GM12878 (cell line): ENCODE measurements at regions not wholly inside any gene's neighbourhood (a gene's known extent, or its start where the extent isn't known, plus 50 kb on each side); places are given as distances from the start of the nearest gene placed in this dataset.
A peak's percentile ranks its signal among the peaks of the same experiment; 100 is the strongest.

ENCODE experiments used
- ATAC-seq: fragments of 200-7000 bp; cut with Tn5 transposase; 3 replicates; pipeline ENCODE4 v1.9.1; 2020; ENCODE audit warnings: mild to moderate bottlenecking, moderate library complexity
- BruUV-seq: library from RNA; stranded (reverse); fragments of 400-500 nt; replicated peaks from 2 replicates; lab custom pipeline; 2021; lab: Mats Ljungman, UMichigan
- CTCF ChIA-PET: fragments of 300-600 bp; sonication (Branson Sonifier 250); formaldehyde crosslinking; extraction: SDS; loops from one replicate; lab custom pipeline; 2021; ENCODE audit warnings: inconsistent platforms; lab: Yijun Ruan, JAX
- POLR2A ChIA-PET: fragments of 350-600 bp; formaldehyde crosslinking; extraction: SDS; loops from one replicate; lab custom pipeline; 2021; ENCODE audit warnings: inconsistent platforms; lab: Charles Lee
- RAD21 ChIA-PET: fragments of 300-600 bp; sonication (Branson Sonifier 250); formaldehyde crosslinking; loops from one replicate; lab custom pipeline; 2023; ENCODE audit warnings: antibody characterized with exemption; ENCODE audit not compliant: unreplicated experiment; lab: Charles Lee
- SMC1A ChIA-PET: fragments of 300-600 bp; sonication (Branson Sonifier 250); formaldehyde crosslinking; loops from one replicate; lab custom pipeline; 2023; ENCODE audit not compliant: unreplicated experiment, uncharacterized antibody; lab: Charles Lee
- DNase-seq: peaks from one replicate; pipeline ENCODE4 v3.0.0-alpha.2; 2011; ENCODE audit warnings: low read depth, low spot score
- FAIRE-seq: peaks from 3 replicates; lab custom pipeline; 2011; peaks lifted over from hg19 to GRCh38; lab: Jason Lieb, UNC
- H2AFZ ChIP-seq: 2 replicates; pipeline ENCODE4 v1.6.0; 2011; ENCODE audit warnings: low read depth, low read length, control low read depth; ENCODE audit not compliant: control insufficient read depth
- H3K27ac ChIP-seq: 2 replicates; pipeline ENCODE4 v1.5.1; 2011; ENCODE audit warnings: control low read depth; ENCODE audit not compliant: control insufficient read depth, insufficient read depth
- H3K27me3 ChIP-seq, 2 experiments: replicated peaks in 1 of 2; 2 replicates each; pipeline versions ENCODE4 v1.6.0 to v1.6.1; 2011; ENCODE audit warnings: low read length in 1 of 2; ENCODE audit not compliant: control insufficient read depth in 2 of 2, insufficient read depth in 2 of 2
- H3K36me3 ChIP-seq, 2 experiments: 2 replicates each; pipeline ENCODE4 v1.5.1; 2011; ENCODE audit warnings: low read length in 1 of 2; ENCODE audit not compliant: control insufficient read depth in 2 of 2, insufficient read depth in 2 of 2
- H3K4me1 ChIP-seq: 2 replicates; pipeline ENCODE4 v1.6.1; 2011; ENCODE audit warnings: mild to moderate bottlenecking, low read length, moderate library complexity, mixed read lengths; ENCODE audit not compliant: control insufficient read depth, insufficient read depth
- H3K4me2 ChIP-seq: 2 replicates; pipeline ENCODE4 v1.6.0; 2011; ENCODE audit warnings: control low read depth; ENCODE audit not compliant: control insufficient read depth, insufficient read depth
- H3K4me3 ChIP-seq: fragments of 200-600 bp; sonication (generic); 2 replicates; pipeline ENCODE4 v1.5.1; 2016
- H3K79me2 ChIP-seq: 2 replicates; pipeline ENCODE4 v1.6.0; 2011; ENCODE audit warnings: low read length; ENCODE audit not compliant: control insufficient read depth, insufficient read depth
- H3K9ac ChIP-seq: 2 replicates; pipeline ENCODE4 v1.8.0; 2011; ENCODE audit warnings: low read length, control low read depth, mixed read lengths; ENCODE audit not compliant: control insufficient read depth, insufficient read depth
- H3K9me3 ChIP-seq: replicated peaks from 3 replicates; pipeline ENCODE4 v1.5.1; 2011; ENCODE audit warnings: mild to moderate bottlenecking, low read length; ENCODE audit not compliant: control insufficient read depth, insufficient read depth
- H4K20me1 ChIP-seq: 2 replicates; pipeline ENCODE4 v1.6.0; 2011; ENCODE audit not compliant: control insufficient read depth, insufficient read depth
- ATF2 ChIP-seq: IDR thresholded peaks from 2 replicates; pipeline ENCODE4 v1.6.1; 2012; ENCODE audit warnings: low read length, inconsistent platforms
- CHD1 ChIP-seq: IDR thresholded peaks from 2 replicates; pipeline ENCODE4 v1.6.1; 2012; ENCODE audit warnings: low read depth, low read length, improper control_type of control experiment
- CREB1 ChIP-seq: IDR thresholded peaks from 2 replicates; pipeline ENCODE4 v1.6.1; 2012; ENCODE audit warnings: low read depth, mild to moderate bottlenecking, inconsistent platforms
- CREM ChIP-seq: IDR thresholded peaks from 2 replicates; pipeline ENCODE4 v1.6.1; 2014; ENCODE audit warnings: antibody characterized with exemption, low read depth
- FOXM1 ChIP-seq: IDR thresholded peaks from 2 replicates; pipeline ENCODE4 v1.6.1; 2012; ENCODE audit warnings: low read depth, mild to moderate bottlenecking, inconsistent platforms, low read length, moderate library complexity
- IKZF1 ChIP-seq: fragments of 450-650 bp; conservative IDR thresholded peaks from 2 replicates; pipeline ENCODE4 v1.6.1; 2017; ENCODE audit warnings: antibody characterized with exemption, mild to moderate bottlenecking
- IRF3 ChIP-seq: fragments of 450-650 bp; IDR thresholded peaks from 2 replicates; pipeline ENCODE4 v1.6.1; 2014; ENCODE audit warnings: mild to moderate bottlenecking
- MYB ChIP-seq: fragments of 150-350 bp; IDR thresholded peaks from 2 replicates; pipeline ENCODE4 v1.6.1; 2014; ENCODE audit warnings: mild to moderate bottlenecking, low read depth, low read length, borderline replicate concordance
- NR2C1 ChIP-seq: fragments of 450-650 bp; IDR thresholded peaks from 2 replicates; pipeline ENCODE4 v1.6.1; 2017; ENCODE audit warnings: antibody characterized with exemption, mild to moderate bottlenecking, moderate library complexity
- PAX8 ChIP-seq: fragments of 450-650 bp; IDR thresholded peaks from 2 replicates; pipeline ENCODE4 v1.6.1; 2017; ENCODE audit warnings: mild to moderate bottlenecking, moderate library complexity
- RAD21 ChIP-seq: IDR thresholded peaks from 2 replicates; pipeline ENCODE4 v1.6.1; 2011; ENCODE audit warnings: mild to moderate bottlenecking, low read depth, low read length, moderate library complexity; ENCODE audit not compliant: insufficient read depth
- SIN3A ChIP-seq: IDR thresholded peaks from 2 replicates; pipeline ENCODE4 v1.6.1; 2012; ENCODE audit warnings: low read depth, low read length, improper control_type of control experiment
- SMARCA5 ChIP-seq: fragments of 450-650 bp; IDR thresholded peaks from 2 replicates; pipeline ENCODE4 v1.6.1; 2017; ENCODE audit warnings: mild to moderate bottlenecking
- SP1 ChIP-seq: IDR thresholded peaks from one replicate; pipeline ENCODE4 v1.6.1; 2011; ENCODE audit warnings: low read depth, low read length
- TAF1 ChIP-seq: IDR thresholded peaks from 2 replicates; pipeline ENCODE4 v1.6.1; 2011; ENCODE audit warnings: mild to moderate bottlenecking, low read depth, low read length, borderline replicate concordance
- TCF3 ChIP-seq: IDR thresholded peaks from 2 replicates; pipeline ENCODE4 v1.6.1; 2012; ENCODE audit warnings: low read depth, mild to moderate bottlenecking, low read length, borderline replicate concordance; ENCODE audit not compliant: insufficient read depth
- WGBS: methylation state at CpG from one replicate; pipeline ENCODE4 v1.1.6; 2016; ENCODE audit warnings: low lambda C conversion rate; ENCODE audit not compliant: insufficient replicate concordance, insufficient coverage; ENCODE audit errors: missing lambda C conversion rate; 5-methylcytosine and 5-hydroxymethylcytosine counted together
- in situ Hi-C: fragments of 300-500 bp; cut with MboI; formaldehyde crosslinking; loops from 9 replicates; pipeline ENCODE4 v1.14.3; 2018; ENCODE audit warnings: mixed read lengths
- intact Hi-C: fragments of 100-400 bp; cut with micrococcal nuclease; formaldehyde crosslinking; loops from one replicate; pipeline ENCODE4 v1.14.2; 2022; ENCODE audit not compliant: unreplicated experiment
- TF ChIP-seq, protein P1 (sequence below): fragments of 450-650 bp; IDR thresholded peaks from 2 replicates; pipeline ENCODE4 v1.6.1; 2017; ENCODE audit warnings: mild to moderate bottlenecking
- TF ChIP-seq, protein P2 (sequence below): IDR thresholded peaks from 2 replicates; pipeline ENCODE4 v1.6.1; 2011; ENCODE audit warnings: low read depth, low read length, improper control_type of control experiment, borderline replicate concordance

DNA sequence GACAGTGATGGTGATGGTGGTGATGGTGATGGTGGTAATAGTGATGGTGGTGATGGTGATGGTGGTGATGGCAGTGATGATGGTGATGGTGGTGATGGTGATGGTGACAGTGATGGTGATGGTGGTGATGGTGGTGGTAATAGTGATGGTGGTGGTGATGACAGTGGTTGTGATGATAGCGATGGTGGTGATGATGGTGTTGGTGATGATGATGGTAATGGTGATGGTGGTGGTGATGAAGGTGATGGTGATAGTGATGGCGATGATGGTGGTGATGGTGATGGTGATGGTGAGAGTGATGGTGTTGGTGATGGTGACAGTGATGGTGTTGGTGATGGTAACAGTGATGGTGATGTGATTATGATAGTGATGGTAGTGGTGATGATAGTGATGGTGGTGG is 94.3 kb downstream of the ASB1 start:
- no peaks in the 10 kb centered on the region for H3K79me2 ChIP-seq
- no peaks in the 10 kb centered on the region for H3K4me1 ChIP-seq
- POLR2A ChIA-PET = no interaction called here
- ATAC-seq (no peak), DNase-seq (no peak), FAIRE-seq (peak; percentile 23)
- H3K9me3 ChIP-seq = no peaks in the 10 kb centered on the region; the same call in 1 of the 3 replicates
- CTCF ChIA-PET = no interaction called here
- H3K9ac ChIP-seq = no peak overlapping the region
- WGBS = 93% methylated on average over 2 of the region's 2 CpGs
- in situ Hi-C loops = no loop called here
- RAD21 ChIA-PET = no interaction called here
- TF ChIP-seq, protein P1, sequence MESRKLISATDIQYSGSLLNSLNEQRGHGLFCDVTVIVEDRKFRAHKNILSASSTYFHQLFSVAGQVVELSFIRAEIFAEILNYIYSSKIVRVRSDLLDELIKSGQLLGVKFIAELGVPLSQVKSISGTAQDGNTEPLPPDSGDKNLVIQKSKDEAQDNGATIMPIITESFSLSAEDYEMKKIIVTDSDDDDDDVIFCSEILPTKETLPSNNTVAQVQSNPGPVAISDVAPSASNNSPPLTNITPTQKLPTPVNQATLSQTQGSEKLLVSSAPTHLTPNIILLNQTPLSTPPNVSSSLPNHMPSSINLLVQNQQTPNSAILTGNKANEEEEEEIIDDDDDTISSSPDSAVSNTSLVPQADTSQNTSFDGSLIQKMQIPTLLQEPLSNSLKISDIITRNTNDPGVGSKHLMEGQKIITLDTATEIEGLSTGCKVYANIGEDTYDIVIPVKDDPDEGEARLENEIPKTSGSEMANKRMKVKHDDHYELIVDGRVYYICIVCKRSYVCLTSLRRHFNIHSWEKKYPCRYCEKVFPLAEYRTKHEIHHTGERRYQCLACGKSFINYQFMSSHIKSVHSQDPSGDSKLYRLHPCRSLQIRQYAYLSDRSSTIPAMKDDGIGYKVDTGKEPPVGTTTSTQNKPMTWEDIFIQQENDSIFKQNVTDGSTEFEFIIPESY = no peak
- TF ChIP-seq MYB (no peak), NR2C1 (no peak), IRF3 (no peak), PAX8 (no peak), IKZF1 (no peak), CREB1 (no peak), RAD21 (no peak), ATF2 (no peak), CREM (no peak), SIN3A (no peak), SMARCA5 (no peak), FOXM1 (no peak), SP1 (no peak), TAF1 (no peak), TCF3 (no peak), CHD1 (no peak)
- TF ChIP-seq, protein P2, sequence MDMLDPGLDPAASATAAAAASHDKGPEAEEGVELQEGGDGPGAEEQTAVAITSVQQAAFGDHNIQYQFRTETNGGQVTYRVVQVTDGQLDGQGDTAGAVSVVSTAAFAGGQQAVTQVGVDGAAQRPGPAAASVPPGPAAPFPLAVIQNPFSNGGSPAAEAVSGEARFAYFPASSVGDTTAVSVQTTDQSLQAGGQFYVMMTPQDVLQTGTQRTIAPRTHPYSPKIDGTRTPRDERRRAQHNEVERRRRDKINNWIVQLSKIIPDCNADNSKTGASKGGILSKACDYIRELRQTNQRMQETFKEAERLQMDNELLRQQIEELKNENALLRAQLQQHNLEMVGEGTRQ = no peak
- H3K27me3 ChIP-seq = peaks cover 0 to 8% of the 10 kb centered on the region in 2 experiments; a peak in 1 of 4 replicates
- no peak overlapping the region for H2AFZ ChIP-seq
- no peaks in the 10 kb centered on the region for H3K36me3 ChIP-seq
- H3K4me3 ChIP-seq = no peak overlapping the region
- no peak overlapping the region for H3K4me2 ChIP-seq
- H3K27ac ChIP-seq = no peak overlapping the region
- no TSS peak for BruUV-seq
- SMC1A ChIA-PET = no interaction called here
- intact Hi-C loops = no loop called here
- no peaks in the 10 kb centered on the region for H4K20me1 ChIP-seq
